Smooth muscle cell (in vitro differentiated cells): ENCODE measurements at regions not wholly inside any gene's neighbourhood (a gene's known extent, or its start where the extent isn't known, plus 50 kb on each side); places are given as distances from the start of the nearest gene placed in this dataset.

Source experiments
- DNase-seq: peaks from one replicate; lab custom pipeline; 2025; ENCODE audit not compliant: unreplicated experiment; lab: John Stamatoyannopoulos, UW
- H2AFZ ChIP-seq: fragments of 200-600 bp; sonication (generic); 2 replicates; pipeline ENCODE4 v1.6.0; 2016; ENCODE audit warnings: antibody characterized with exemption, low read depth, mild to moderate bottlenecking
- H3F3A ChIP-seq: fragments of 200-600 bp; sonication (generic); 2 replicates; pipeline ENCODE4 v1.6.0; 2017; ENCODE audit warnings: antibody characterized with exemption, low read depth
- H3K27ac ChIP-seq: fragments of 200-600 bp; sonication (generic); 2 replicates; pipeline ENCODE4 v1.5.1; 2016; ENCODE audit warnings: low read depth, mild to moderate bottlenecking
- H3K27me3 ChIP-seq: fragments of 200-600 bp; sonication (generic); 2 replicates; pipeline ENCODE4 v1.6.1; 2016; ENCODE audit warnings: low read depth, mild to moderate bottlenecking
- H3K36me3 ChIP-seq: fragments of 200-600 bp; sonication (generic); 2 replicates; pipeline ENCODE4 v1.5.1; 2016; ENCODE audit warnings: low read depth
- H3K4me1 ChIP-seq: fragments of 200-600 bp; sonication (generic); 2 replicates; pipeline ENCODE4 v1.5.1; 2016; ENCODE audit warnings: low read depth
- H3K4me2 ChIP-seq: fragments of 200-600 bp; sonication (generic); 2 replicates; pipeline ENCODE4 v1.6.0; 2016; ENCODE audit warnings: mild to moderate bottlenecking
- H3K4me3 ChIP-seq: fragments of 200-600 bp; sonication (generic); 2 replicates; pipeline ENCODE4 v1.5.1; 2016; ENCODE audit warnings: mild to moderate bottlenecking
- H3K79me2 ChIP-seq: fragments of 200-600 bp; sonication (generic); 2 replicates; pipeline ENCODE4 v1.6.0; 2016; ENCODE audit warnings: low read depth, mild to moderate bottlenecking
- H3K9ac ChIP-seq: fragments of 200-600 bp; sonication (generic); 2 replicates; pipeline ENCODE4 v1.6.0; 2016; ENCODE audit warnings: low read depth
- H3K9me3 ChIP-seq: fragments of 200-600 bp; sonication (generic); replicated peaks from 2 replicates; pipeline ENCODE4 v1.5.1; 2016; ENCODE audit warnings: low read depth
- H4K20me1 ChIP-seq: fragments of 200-600 bp; sonication (generic); 2 replicates; pipeline ENCODE4 v1.6.0; 2016; ENCODE audit warnings: low read depth
- WGBS: methylation state at CpG from one replicate; pipeline ENCODE4 v1.1.7; 2016; ENCODE audit warnings: low lambda C conversion rate; 5-methylcytosine and 5-hydroxymethylcytosine counted together
- TF ChIP-seq, protein P1 (sequence below): fragments of 200-600 bp; sonication (generic); IDR thresholded peaks from 2 replicates; pipeline ENCODE4 v1.5.1; 2017; ENCODE audit warnings: borderline replicate concordance, mild to moderate bottlenecking, antibody characterized with exemption; ENCODE audit not compliant: insufficient read depth, poor library complexity, severe bottlenecking

- H3K27me3 ChIP-seq, result peaks cover 6% of the 10 kb centered on the region
- H3K9ac ChIP-seq, result no peak overlapping the region
- H3K9me3 ChIP-seq, result no peaks in the 10 kb centered on the region
- no peaks in the 10 kb centered on the region for H3K79me2 ChIP-seq
- H3K4me3 ChIP-seq, result no peak overlapping the region
- no peak for DNase-seq
- no peak overlapping the region for H3K4me2 ChIP-seq
- no peaks in the 10 kb centered on the region for H3K36me3 ChIP-seq
- 46% methylated on average over 2 of the region's 2 CpGs for WGBS
- no peak overlapping the region for H2AFZ ChIP-seq
- TF ChIP-seq, protein P1, sequence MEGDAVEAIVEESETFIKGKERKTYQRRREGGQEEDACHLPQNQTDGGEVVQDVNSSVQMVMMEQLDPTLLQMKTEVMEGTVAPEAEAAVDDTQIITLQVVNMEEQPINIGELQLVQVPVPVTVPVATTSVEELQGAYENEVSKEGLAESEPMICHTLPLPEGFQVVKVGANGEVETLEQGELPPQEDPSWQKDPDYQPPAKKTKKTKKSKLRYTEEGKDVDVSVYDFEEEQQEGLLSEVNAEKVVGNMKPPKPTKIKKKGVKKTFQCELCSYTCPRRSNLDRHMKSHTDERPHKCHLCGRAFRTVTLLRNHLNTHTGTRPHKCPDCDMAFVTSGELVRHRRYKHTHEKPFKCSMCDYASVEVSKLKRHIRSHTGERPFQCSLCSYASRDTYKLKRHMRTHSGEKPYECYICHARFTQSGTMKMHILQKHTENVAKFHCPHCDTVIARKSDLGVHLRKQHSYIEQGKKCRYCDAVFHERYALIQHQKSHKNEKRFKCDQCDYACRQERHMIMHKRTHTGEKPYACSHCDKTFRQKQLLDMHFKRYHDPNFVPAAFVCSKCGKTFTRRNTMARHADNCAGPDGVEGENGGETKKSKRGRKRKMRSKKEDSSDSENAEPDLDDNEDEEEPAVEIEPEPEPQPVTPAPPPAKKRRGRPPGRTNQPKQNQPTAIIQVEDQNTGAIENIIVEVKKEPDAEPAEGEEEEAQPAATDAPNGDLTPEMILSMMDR, result no peak
- H3K4me1 ChIP-seq, result no peaks in the 10 kb centered on the region
- H4K20me1 ChIP-seq, result no peaks in the 10 kb centered on the region
- no peaks in the 10 kb centered on the region for H3F3A ChIP-seq
- H3K27ac ChIP-seq, result no peak overlapping the region
These were observed 79.8 kb upstream of the LOC128125822 start for GRCh38 chr6:63492476-63492875.

DNA sequence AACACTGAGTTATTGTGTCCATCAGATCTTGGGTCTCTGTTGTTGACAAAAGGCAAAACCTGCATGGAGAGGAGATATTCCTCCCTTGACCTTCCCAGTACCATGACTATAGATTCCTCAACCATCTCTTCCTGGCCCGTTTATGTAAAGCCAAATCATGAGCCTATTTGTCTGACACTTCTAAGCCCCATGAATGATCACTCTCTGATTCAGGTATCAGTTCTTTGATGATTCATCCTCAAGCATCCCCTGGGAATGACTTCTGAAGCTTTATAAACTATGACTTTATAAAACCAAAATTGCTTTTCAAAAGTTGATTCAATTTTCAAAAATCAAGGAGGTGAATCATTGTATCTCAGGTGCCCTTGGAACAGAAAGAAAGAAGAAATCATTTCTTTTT lies 78.7 kb upstream of the LOC128125822 start:
- Histone ChIP-seq H3F3A (no peaks in the 10 kb centered on the region), H3K4me2 (no peak overlapping the region), H3K9ac (no peak overlapping the region), H3K27ac (no peak overlapping the region), H3K9me3 (no peaks in the 10 kb centered on the region), H3K4me1 (no peaks in the 10 kb centered on the region), H3K36me3 (no peaks in the 10 kb centered on the region), H4K20me1 (no peaks in the 10 kb centered on the region), H3K27me3 (peaks cover 6% of the 10 kb centered on the region), H3K4me3 (no peak overlapping the region), H2AFZ (no peak overlapping the region), H3K79me2 (no peaks in the 10 kb centered on the region)
- no peak for DNase-seq
- 88% methylated on average over 1 of the region's 1 CpG for WGBS
- TF ChIP-seq, protein P1, result no peak

DNA sequence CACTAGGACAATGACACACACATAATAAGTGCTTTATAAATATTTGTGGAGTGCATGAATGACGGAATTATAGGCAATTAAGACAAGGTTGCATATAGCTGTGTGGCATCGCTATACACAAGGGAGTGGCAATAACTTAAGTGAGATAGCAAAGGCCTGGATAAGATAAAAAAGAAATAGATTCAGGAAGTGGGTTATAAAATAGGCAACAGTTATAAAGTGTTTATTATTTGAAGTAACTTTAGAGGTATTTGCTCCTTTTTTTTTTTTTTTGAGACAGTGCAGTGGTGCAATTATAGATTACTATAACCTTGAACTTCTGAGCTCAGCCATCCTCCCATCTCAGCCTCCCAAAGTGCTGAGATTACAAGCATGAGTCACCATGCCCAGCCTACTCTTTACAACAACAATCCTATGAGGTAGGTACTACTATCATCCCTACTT lies 75.9 kb upstream of the LOC128125822 start:
- no peak for DNase-seq
- Histone ChIP-seq H3K79me2 (no peaks in the 10 kb centered on the region), H2AFZ (no peak overlapping the region), H3K9me3 (no peaks in the 10 kb centered on the region), H3F3A (no peaks in the 10 kb centered on the region), H3K4me1 (no peaks in the 10 kb centered on the region), H3K36me3 (no peaks in the 10 kb centered on the region), H4K20me1 (no peaks in the 10 kb centered on the region), H3K27ac (no peak overlapping the region), H3K4me2 (no peak overlapping the region), H3K4me3 (no peak overlapping the region), H3K9ac (no peak overlapping the region), H3K27me3 (no peaks in the 10 kb centered on the region)
- TF ChIP-seq, protein P1, result no peak
- 87% methylated on average over 2 of the region's 2 CpGs for WGBS

- Histone ChIP-seq H3K27me3 (no peaks in the 10 kb centered on the region), H3K79me2 (no peaks in the 10 kb centered on the region), H3K27ac (no peak overlapping the region), H3K4me2 (no peak overlapping the region), H3K36me3 (no peaks in the 10 kb centered on the region), H4K20me1 (no peaks in the 10 kb centered on the region), H3K9ac (no peak overlapping the region), H3K4me3 (no peak overlapping the region), H3F3A (no peaks in the 10 kb centered on the region), H2AFZ (no peak overlapping the region), H3K9me3 (no peaks in the 10 kb centered on the region), H3K4me1 (no peaks in the 10 kb centered on the region)
- DNase-seq, result no peak
- TF ChIP-seq, protein P1, result no peak
These were observed 70.1 kb upstream of the LOC128125822 start for GRCh38 chr6:63502156-63502555.
